ENCODE measurements at regions not wholly inside any gene's neighbourhood (a gene's known extent, or its start where the extent isn't known, plus 50 kb on each side); places are given as distances from the start of the nearest gene placed in this dataset.

DNA sequence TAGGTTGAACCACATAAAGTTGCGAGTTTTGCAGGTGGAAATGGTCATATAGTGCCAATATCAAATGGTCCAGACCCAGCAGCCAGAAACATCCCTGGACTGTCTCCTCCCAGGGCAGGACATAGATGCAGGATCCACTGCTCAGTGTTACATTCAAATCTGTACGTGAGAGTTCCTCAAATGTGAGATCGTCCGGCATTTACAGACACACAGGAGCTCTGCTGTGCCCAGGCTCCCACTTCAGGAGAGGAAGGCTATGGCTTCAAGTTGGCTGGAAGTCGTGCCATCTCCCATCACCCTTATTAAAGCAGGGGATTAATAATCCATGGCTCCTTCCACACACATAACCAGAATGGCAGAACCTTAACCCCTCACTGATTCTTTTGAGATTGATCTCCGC lies 688.2 kb upstream of the HS6ST1 start:
- CTCF ChIA-PET: no interaction called here
- Histone ChIP-seq H3K27me3 (ENCODE audit: control insufficient read depth in 1 of 2, insufficient read depth in 2 of 2, low read length in 2 of 2) (no peaks in the 10 kb centered on the region), H3K9me3 (ENCODE audit: control insufficient read depth in 1 of 2, insufficient read depth in 1 of 2, low read length in 2 of 2) (peaks cover 0 to 32% of the 10 kb centered on the region in 2 experiments), H3K4me1 (ENCODE audit: insufficient read depth, low read length) (no peaks in the 10 kb centered on the region), H3K27ac (ENCODE audit: low read depth in 1 of 2, low read length in 2 of 2) (no peak overlapping the region), H3K36me3 (ENCODE audit: insufficient read depth, low read length) (no peaks in the 10 kb centered on the region), H3K4me3 (ENCODE audit: low read length) (no peak overlapping the region)
- no peak for DNase-seq
- H3K36me3 Mint-ChIP-seq (ENCODE audit: low read depth): no peaks in the 10 kb centered on the region
- H3K27ac Mint-ChIP-seq: no peak overlapping the region
- TF ChIP-seq, protein P1, sequence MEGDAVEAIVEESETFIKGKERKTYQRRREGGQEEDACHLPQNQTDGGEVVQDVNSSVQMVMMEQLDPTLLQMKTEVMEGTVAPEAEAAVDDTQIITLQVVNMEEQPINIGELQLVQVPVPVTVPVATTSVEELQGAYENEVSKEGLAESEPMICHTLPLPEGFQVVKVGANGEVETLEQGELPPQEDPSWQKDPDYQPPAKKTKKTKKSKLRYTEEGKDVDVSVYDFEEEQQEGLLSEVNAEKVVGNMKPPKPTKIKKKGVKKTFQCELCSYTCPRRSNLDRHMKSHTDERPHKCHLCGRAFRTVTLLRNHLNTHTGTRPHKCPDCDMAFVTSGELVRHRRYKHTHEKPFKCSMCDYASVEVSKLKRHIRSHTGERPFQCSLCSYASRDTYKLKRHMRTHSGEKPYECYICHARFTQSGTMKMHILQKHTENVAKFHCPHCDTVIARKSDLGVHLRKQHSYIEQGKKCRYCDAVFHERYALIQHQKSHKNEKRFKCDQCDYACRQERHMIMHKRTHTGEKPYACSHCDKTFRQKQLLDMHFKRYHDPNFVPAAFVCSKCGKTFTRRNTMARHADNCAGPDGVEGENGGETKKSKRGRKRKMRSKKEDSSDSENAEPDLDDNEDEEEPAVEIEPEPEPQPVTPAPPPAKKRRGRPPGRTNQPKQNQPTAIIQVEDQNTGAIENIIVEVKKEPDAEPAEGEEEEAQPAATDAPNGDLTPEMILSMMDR (IDR thresholded peaks at IDR 0.05): no peak
- POLR2A ChIA-PET: no interaction called here
- intact Hi-C loops (cut with DNase I, micrococcal nuclease): no loop called here
- ATAC-seq (ENCODE audit: poor library complexity): no peak
- no peak overlapping the region for H3K4me3 Mint-ChIP-seq
- H3K9me3 Mint-ChIP-seq: no peaks in the 10 kb centered on the region
- no peaks in the 10 kb centered on the region for H3K27me3 Mint-ChIP-seq
- H3K4me1 Mint-ChIP-seq (ENCODE audit: low read depth): no peaks in the 10 kb centered on the region

DNA sequence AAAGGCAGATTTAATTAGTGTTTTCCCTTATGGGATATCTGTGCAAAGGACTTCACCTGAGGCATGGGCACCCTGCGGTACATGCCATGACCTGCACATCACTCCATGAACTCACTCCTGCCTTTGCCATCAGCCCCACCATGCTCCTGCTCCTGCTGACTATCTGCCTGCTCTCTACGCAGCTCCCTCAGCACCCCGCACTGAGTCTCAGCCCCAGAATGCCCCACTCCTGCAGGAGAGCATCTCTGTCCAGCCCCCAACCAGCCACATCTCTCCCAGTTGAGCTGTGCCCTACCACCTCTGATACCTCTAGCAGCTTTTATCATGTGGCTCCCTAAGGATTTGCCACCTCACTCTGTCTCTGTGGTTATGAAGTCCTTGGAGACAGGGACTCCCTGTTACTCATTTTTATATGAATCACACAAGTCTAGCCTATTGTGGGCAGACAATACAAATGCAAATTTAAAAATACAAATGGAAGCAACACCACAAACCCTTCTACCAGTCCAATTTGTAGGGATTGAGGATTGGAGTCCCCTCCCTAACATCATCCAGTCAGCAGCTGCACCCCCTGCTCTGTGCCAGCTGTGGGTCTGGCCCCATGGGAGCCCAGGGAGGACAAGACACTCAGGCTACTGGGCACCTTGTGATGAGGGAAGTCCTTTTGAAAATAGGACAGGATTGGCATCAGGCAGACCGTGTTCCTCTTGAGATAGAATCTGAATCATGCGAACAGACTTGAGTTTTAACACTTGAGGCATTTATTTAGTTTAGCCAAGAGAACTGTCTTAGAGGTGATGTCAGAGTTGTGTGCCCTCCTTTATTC lies 689.6 kb upstream of the HS6ST1 start:
- intact Hi-C loops (cut with DNase I, micrococcal nuclease): no loop called here
- H3K4me1 ChIP-seq (ENCODE audit: insufficient read depth, low read length): no peaks in the 10 kb centered on the region
- Mint-ChIP-seq H3K9me3 (no peaks in the 10 kb centered on the region), H3K4me3 (no peak overlapping the region), H3K36me3 (ENCODE audit: low read depth) (no peaks in the 10 kb centered on the region), H3K27me3 (no peaks in the 10 kb centered on the region), H3K4me1 (ENCODE audit: low read depth) (no peaks in the 10 kb centered on the region), H3K27ac (no peak overlapping the region)
- ATAC-seq (ENCODE audit: poor library complexity) (no peak), DNase-seq (no peak)
- ChIA-PET CTCF (no interaction called here), POLR2A (no interaction called here)
- H3K4me3 ChIP-seq (ENCODE audit: low read length): no peak overlapping the region
- H3K27me3 ChIP-seq (ENCODE audit: control insufficient read depth in 1 of 2, insufficient read depth in 2 of 2, low read length in 2 of 2): no peaks in the 10 kb centered on the region
- TF ChIP-seq, protein P1 (IDR thresholded peaks at IDR 0.05): no peak
- H3K9me3 ChIP-seq (ENCODE audit: control insufficient read depth in 1 of 2, insufficient read depth in 1 of 2, low read length in 2 of 2): peaks cover 0 to 33% of the 10 kb centered on the region in 2 experiments
- H3K27ac ChIP-seq (ENCODE audit: low read depth in 1 of 2, low read length in 2 of 2): no peak overlapping the region
- H3K36me3 ChIP-seq (ENCODE audit: insufficient read depth, low read length): no peaks in the 10 kb centered on the region

DNA sequence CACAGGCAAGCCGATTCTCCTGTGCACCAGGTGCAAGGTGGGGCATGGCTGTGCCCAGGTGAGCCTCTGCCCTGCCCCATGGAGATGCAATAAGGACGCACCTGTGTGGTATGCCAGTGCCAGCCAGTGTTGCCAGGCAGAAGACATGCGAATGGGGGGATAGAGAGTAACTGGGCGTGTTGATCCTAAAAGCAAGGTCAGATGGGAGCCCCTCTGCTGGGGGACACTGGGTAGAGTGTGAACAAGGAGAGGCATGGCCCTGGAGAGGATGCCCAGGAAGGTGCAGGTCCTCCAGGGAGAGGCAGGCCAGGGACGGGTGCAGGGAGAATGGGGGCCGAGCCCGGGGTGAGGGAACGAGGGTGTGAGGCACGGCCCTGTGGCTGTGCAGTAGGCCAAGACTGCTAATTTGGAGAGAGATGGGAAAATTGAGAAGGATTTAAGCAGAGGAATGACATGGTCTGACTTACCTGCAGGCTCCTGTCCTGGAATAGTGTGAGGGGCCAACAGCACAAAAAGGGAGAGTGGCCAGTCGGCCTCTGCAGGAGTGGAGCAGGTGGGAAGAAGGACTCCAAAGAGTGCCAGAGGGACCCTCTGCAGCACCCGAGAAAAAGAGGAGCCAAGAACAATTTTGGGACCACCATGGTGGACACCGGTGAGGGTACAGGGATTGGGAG lies 690.4 kb upstream of the HS6ST1 start:
- H3K4me1 ChIP-seq (ENCODE audit: insufficient read depth, low read length): no peaks in the 10 kb centered on the region
- Mint-ChIP-seq H3K4me1 (ENCODE audit: low read depth) (no peaks in the 10 kb centered on the region), H3K27ac (no peak overlapping the region), H3K4me3 (no peak overlapping the region), H3K36me3 (ENCODE audit: low read depth) (no peaks in the 10 kb centered on the region), H3K9me3 (no peaks in the 10 kb centered on the region), H3K27me3 (no peaks in the 10 kb centered on the region)
- no peaks in the 10 kb centered on the region for H3K36me3 ChIP-seq (ENCODE audit: insufficient read depth, low read length)
- ATAC-seq (ENCODE audit: poor library complexity) (no peak), DNase-seq (no peak)
- peaks cover 0 to 33% of the 10 kb centered on the region in 2 experiments for H3K9me3 ChIP-seq (ENCODE audit: control insufficient read depth in 1 of 2, insufficient read depth in 1 of 2, low read length in 2 of 2)
- TF ChIP-seq, protein P1 (IDR thresholded peaks at IDR 0.05): no peak
- H3K27ac ChIP-seq (ENCODE audit: low read depth in 1 of 2, low read length in 2 of 2): no peak overlapping the region
- H3K27me3 ChIP-seq (ENCODE audit: control insufficient read depth in 1 of 2, insufficient read depth in 2 of 2, low read length in 2 of 2): no peaks in the 10 kb centered on the region
- intact Hi-C loops (cut with DNase I, micrococcal nuclease): no loop called here
- ChIA-PET CTCF (no interaction called here), POLR2A (no interaction called here)
- no peak overlapping the region for H3K4me3 ChIP-seq (ENCODE audit: low read length)

Measured in CD4-positive, alpha-beta T cell (primary cell).